ENCODE measurements at regions not wholly inside any gene's neighbourhood (a gene's known extent, or its start where the extent isn't known, plus 50 kb on each side); places are given as distances from the start of the nearest gene placed in this dataset.

DNA sequence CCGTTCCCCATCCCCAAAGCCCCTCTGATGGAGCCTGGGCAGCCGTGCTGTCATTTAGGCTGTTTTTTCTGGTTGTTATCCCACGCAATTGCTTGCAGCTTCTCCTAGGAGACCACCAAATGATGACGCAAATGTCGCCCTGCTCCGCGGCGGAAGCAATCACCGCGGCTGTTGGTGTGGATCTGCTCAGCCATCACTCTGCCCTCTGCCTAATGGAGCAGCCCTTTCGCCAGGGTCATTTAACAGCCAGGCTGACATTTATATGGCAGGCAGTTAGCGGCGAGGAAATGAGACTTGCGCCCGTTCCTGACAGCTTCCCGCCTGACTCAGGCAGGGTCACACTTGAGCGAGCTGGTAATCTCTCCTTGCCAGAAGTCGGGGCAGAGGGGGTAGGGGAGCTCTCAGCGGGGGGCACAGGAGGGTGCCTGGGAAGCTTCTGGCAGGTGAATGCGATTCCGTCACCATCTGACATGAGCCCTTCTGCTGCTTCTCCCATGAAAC, 97.9 kb upstream of the RTL6 start:
- DNase-seq (ENCODE audit: extremely low read depth in 1 of 2, low read depth in 1 of 2), result no peak

- DNase-seq (ENCODE audit: extremely low read depth in 1 of 2, low read depth in 1 of 2), result no peak
Observed at GRCh38 chr22:44594951-44595350, 96.9 kb upstream of the RTL6 start.

GRCh38 chr22:44592824-44593148, 94.8 kb upstream of the RTL6 start:
- no peak for DNase-seq (ENCODE audit: extremely low read depth in 1 of 2, low read depth in 1 of 2)

GRCh38 chr22:44592126-44592823, 94.2 kb upstream of the RTL6 start:
- DNase-seq (ENCODE audit: extremely low read depth in 1 of 2, low read depth in 1 of 2), result no peak

GRCh38 chr22:44591146-44591790, 93.2 kb upstream of the RTL6 start:
- no peak for DNase-seq (ENCODE audit: extremely low read depth in 1 of 2, low read depth in 1 of 2)

DNA sequence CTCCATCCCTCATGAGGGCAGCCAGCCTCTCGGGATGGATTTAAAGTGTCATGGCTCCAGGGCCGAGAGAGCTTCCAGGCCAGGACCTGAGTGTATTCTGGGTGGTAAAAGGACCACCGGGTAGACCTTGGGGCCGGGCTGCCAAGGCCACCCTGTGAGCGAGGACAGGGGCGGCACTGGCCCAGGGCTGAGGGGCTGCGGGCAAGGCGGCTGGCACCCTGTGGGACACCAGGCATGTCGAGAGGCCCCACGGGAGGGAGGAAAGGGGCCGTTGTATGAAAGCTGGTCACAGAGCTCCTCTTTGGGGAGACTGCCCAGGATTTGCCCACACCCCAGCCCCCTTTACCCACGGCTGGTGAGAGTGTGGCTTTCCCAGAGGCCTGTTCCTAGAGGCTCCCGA, 92.3 kb upstream of the RTL6 start:
- no peak for DNase-seq (ENCODE audit: extremely low read depth in 1 of 2, low read depth in 1 of 2)

DNA sequence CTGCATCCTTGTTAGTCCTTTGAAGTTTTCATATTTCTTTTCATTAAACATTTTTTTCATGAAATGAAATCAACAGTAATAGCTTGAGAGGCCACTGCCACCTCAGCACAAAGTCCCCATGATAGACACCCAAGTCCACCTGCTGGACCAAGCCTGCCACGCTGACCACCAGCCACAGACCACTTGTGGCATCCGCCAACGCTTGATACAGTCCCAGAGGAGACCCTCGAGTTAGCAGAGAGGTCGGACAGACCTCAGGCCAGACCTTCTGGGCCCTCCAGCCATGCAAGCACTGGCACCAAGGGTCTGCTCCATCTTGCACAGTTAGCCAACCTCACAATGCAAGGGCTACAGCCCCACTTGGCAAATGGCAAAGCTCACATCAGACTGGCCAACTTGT, 91.8 kb upstream of the RTL6 start:
- no peak for DNase-seq (ENCODE audit: extremely low read depth in 1 of 2, low read depth in 1 of 2)

DNA sequence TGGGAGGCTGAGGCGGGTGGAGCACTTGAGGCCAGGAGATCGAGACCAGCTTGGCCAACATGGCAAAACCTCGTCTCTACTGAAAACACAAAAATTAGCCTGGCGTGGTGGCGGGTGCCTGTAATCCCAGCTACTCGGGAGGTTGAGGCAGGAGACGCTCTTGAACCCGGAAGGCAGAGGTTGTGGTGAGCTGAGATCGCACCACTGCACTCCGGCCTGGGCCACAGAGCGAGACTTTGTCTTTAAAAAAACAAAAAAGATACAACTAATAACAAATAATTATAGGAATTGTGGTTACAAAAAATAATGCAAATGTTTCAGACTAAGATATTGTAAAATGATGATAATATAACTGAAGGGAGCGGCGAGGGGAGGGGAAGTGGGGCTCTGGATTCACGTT, 90.3 kb upstream of the RTL6 start:
- DNase-seq (ENCODE audit: extremely low read depth in 1 of 2, low read depth in 1 of 2), result no peak

DNA sequence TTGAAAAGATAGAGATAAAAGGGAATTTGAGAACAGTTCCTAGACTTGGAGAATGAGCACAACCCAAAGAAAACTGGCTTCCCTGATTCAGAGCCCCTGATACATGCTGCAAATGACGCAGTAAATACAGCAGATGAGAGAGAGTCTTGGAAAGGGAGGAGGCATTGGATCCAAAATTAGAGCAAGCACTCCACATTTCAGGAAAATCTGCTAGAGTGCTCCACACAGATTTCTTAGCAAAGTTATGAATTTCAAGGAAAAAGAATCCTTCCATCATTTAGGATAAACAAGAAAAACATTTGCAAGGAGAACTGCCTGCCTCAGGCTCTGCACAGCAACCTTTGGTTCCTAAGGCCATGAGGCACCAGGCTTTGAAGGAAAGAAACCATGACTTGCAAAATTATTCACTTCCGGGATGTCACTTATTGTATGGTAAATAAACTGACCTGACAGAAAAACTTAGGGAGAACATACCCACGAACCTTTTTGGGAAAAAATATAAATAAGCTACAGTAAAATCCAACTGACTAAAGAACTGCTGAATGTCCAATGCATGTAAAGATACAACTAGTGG, 89.8 kb upstream of the RTL6 start:
- DNase-seq (ENCODE audit: extremely low read depth in 1 of 2, low read depth in 1 of 2), result no peak

- DNase-seq (ENCODE audit: extremely low read depth in 1 of 2, low read depth in 1 of 2), result no peak
Observed at GRCh38 chr22:44586999-44587736, 89.1 kb upstream of the RTL6 start.

DNA sequence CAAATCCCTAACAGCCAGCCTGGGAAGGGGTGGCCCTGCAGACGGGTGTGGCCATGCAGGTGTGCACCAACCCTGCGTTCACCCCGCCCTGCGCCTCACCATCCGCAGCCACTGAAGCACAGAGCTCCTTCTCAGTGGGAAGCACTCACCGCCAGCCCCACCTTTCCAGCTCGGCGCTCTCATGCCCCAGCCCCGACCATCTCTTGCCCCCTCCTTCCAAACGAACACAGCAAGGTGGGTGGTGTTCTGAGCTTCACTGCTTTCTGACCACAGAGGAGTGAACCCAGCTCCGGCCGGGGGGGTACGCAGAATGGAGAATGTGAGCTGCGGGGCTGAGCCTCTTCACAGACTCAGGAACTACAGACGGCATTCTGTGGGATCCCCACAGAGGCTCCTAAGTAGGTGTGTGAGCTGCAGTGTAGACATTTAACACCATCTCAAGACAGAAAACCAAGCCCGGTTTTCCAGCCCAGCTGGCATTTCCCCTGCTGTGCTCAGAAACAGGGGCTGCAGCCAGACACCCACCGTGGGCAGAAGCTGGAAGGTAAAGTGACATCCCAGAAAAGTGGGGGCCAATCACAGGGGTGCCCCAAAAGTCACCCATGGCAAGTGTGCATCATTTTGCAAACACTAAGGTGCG, 88.4 kb upstream of the RTL6 start:
- DNase-seq (ENCODE audit: extremely low read depth in 1 of 2, low read depth in 1 of 2), result no peak

DNA sequence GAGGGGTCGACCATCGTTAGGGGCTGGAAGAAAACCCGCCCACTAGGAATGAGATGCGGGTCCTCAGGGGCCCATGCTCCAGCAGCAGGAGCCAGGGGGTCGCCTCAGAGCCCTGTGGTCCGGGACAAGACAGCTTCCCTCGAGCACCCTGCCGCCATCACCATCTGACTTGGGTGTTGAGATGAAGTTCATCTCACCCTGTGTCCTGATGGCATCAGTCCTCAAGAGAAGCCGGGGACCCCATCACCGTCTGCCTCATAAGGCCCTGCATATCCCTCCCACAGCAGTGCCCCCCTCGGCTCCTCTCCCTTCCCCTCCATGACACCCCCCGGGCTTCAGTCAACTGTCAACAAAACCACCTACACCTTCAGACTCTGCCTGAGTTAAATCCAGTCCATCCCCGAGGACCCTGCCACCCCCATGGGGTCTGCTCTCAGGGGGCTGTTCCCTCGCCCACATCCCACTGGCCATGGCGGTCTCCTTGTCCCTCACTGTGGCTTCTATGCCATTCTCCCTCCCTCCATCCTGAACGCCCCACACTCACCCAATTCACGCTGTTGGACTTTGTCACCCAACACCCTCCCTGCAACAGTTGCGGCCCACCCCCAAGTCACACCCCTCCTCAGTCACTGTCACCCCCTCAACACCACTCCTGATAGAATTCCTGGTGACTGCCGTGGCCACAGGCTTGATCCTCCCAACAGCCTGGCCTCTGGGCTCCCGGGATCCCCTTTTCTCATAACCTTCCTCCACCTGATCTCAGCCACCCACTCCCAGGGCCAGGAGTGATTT, 87.7 kb upstream of the RTL6 start:
- no peak for DNase-seq (ENCODE audit: extremely low read depth in 1 of 2, low read depth in 1 of 2)

DNA sequence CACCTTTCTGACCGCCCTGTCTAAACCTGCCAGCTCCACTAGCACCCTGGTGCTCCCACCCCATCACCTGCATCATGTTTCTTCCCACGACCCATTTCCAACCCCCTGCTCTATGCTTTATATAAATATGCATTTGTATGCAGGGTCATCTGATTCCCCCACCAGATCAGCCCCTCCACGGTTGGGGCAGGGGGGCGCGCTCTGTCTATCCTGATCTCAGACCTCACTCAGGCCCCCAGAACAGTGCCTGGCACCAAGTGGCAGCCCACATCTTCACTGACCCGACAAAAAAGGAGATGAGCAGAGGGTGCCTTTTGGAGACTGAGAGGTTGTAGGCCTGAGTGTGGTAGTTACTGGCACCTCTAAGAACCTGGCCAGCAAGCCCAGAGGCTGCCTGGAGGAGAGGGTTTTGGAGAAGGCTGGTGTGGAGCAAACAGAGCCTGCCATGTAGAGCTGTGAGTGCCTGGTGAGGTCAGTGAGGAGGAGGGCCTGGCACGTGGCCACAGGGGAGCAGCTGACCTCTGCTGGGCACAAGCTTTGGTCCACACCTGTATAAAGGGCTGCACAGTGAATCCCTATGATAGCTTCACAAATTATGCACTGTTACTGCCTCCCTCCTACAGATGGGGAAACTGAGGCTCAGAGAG, 86.3 kb upstream of the RTL6 start:
- no peak for DNase-seq (ENCODE audit: extremely low read depth in 1 of 2, low read depth in 1 of 2)

DNA sequence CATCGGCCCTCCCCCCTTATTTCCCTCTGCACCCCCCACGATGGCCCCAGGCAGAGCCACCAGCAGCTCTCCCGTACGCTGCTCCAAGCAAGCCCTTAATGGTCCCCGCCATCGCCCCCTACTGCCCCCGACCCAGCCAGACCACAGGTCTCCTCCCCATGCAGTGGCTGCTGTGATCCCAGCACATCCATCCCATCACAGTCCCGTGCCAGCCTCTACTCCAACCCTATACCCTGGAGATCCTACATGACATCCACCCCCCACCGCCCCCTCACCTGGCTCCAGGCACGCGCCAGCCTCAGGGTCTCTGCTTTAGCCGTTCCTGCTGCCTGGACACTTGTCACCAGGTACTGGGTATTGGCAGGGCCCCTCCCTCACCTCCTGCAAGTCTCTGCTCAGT, 85.8 kb upstream of the RTL6 start:
- no peak for DNase-seq (ENCODE audit: extremely low read depth in 1 of 2, low read depth in 1 of 2)

GRCh38 chr22:44583061-44583760, 85.2 kb upstream of the RTL6 start:
- no peak for DNase-seq (ENCODE audit: extremely low read depth in 1 of 2, low read depth in 1 of 2)

GRCh38 chr22:44582016-44582415, 84.0 kb upstream of the RTL6 start:
- DNase-seq (ENCODE audit: extremely low read depth in 1 of 2, low read depth in 1 of 2), result no peak

GRCh38 chr22:44581096-44581435, 83.0 kb upstream of the RTL6 start:
- DNase-seq (ENCODE audit: extremely low read depth in 1 of 2, low read depth in 1 of 2), result no peak

GRCh38 chr22:44580176-44581095, 82.4 kb upstream of the RTL6 start:
- DNase-seq (ENCODE audit: extremely low read depth in 1 of 2, low read depth in 1 of 2), result no peak
